D721Med (cell line): ENCODE measurements at regions not wholly inside any gene's neighbourhood (a gene's known extent, or its start where the extent isn't known, plus 50 kb on each side); places are given as distances from the start of the nearest gene placed in this dataset.

ENCODE experiments used
- DNase-seq: peaks from one replicate; pipeline ENCODE4 v3.0.0; 2011; ENCODE audit warnings: low spot score; ENCODE audit not compliant: insufficient read length
- FAIRE-seq: peaks from 2 replicates; lab custom pipeline; 2011; peaks lifted over from hg19 to GRCh38; lab: Jason Lieb, UNC
- CTCF ChIP-seq: IDR thresholded peaks from 2 replicates; pipeline ENCODE4 v1.5.1; 2012; ENCODE audit warnings: mild to moderate bottlenecking, control low read depth; ENCODE audit not compliant: insufficient read depth; ENCODE audit errors: missing control alignments

DNA sequence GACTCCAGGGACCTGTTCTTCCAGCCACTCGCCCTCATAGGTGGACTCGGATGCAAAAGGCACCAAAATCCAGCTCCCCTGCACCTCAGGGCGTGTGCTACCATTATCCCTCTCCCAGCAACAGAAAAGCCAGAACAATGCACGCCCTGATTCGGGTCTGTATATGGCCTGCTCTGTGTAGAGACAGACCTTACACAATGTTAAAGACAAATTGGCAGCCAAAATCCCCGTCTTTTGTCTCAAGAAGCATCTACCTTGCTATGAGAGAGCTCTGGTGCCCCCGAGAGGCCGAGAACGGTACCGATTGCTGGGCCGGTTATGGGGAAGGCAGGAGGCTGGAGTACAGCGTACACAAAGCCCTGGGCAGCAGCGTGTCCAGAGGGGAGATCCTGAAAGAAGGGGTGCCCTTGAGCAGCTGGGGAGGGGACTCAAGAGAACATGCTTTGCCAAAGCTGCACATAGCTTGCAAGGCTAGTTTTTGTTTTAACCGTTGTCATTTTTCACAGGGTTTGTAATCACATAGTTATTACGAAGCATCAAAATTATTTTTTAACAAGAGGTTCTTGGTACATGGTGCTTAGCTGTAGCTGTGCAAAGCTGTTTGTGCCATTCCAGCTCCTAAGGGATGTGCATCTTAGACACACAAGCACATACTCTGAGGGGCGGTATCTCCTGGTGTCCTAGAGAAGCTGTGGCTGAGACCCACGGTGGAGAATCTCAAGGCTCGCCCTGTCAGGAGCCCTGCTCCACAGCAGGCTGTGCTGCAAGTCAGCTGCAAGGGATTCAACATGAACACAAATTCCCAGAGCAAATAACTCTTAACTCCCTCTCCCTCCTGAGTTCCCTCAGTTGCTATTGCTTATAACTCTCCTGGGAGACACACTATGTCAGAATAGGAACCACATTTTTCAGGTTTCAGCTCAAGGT is 461.5 kb upstream of the PPP2R3A start:
- FAIRE-seq = no peak

DNA sequence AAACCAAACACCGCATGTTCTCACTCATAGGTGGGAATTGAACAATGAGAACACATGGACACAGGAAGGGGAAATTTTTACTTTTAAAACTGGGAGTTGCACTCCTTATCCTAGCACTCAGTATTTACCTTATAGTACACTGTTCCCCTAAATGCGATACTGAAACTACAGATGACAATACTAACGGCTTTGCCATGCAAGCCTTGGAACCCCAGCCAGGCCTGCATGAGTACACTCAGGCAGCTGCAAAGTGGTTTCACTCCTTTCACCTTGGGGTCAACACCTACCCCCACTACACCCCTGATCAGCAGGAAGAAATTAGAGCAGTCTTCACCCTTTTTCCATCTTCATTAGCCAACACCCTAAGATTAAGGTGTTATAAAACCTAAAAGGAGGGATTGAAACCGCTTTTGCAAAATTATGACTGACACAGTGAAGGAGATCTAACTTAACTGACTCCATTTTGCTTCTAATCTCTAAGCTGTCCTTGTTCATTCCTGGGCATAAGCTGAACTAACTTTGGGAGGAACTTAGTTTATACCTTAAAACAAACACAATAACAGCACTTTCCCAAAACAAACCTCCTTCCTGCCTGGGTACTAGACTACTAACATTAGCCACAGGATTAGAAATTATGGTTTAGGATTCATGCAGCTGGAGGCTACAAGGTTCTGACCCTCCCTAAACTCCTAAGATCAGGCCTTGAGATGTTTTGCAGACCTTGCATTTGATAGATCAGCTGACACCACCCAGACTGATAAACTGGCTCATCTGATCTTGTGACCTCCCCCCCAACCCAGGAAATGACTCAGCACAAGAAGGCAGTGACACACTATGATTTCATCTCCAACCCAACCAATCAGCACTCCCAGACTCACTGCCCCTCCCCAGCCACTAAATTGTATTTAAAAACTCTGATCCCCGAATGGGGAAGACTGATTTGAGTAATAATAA is 452.1 kb upstream of the PPP2R3A start:
- no peak for DNase-seq
- no peak for FAIRE-seq
- no peak for TF ChIP-seq CTCF

More for the DNA sequence above, 461.5 kb upstream of the PPP2R3A start:
- DNase-seq = peak; percentile 21
- TF ChIP-seq CTCF = peak; percentile 75

GRCh38 chr3:135514060-135514448 is 451.5 kb upstream of the PPP2R3A start:
- no peak for TF ChIP-seq CTCF
- DNase-seq (no peak), FAIRE-seq (no peak)

DNA sequence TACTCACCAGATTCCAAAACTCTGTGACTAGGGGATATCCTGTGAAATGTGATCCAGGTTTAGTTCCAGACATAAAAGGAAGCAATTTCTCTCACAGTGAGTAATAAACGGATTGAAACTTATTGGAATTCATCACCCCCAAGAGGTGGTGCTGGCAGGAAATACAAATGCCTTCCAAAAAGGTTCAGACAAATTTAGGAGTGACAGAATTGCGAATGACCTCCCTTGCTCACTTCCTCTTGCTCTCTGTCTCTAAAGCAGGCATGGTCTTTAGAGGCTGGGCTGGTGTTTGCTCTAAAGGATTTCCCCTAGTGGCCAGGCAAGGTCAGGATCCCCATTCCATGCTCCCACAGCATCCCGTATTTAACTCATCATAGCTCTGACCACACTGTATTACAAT is 449.4 kb upstream of the PPP2R3A start:
- DNase-seq (no peak), FAIRE-seq (no peak)
- peak; percentile 4 for TF ChIP-seq CTCF

GRCh38 chr3:135528413-135529015 is 437.0 kb upstream of the PPP2R3A start:
- no peak for DNase-seq
- TF ChIP-seq CTCF = no peak
- FAIRE-seq = no peak

DNA sequence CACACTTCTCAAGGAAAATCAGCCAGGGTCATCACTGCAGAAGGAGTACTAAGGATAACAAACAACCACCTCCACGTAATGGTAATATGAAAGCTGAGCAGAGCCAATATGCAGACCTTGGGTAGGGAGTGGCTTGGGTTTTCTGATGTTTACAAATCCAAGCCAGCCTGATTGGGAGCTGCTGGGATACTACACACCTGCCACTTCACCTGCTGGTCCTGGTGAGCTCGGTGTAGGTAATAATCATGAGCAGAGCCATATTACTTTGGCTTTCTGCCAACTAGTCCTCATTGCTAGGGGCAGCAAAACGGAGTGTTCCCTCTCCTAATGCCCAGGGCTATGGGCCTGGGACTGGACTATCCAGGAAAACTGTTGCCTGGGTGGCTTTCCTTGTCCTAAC is 433.5 kb upstream of the PPP2R3A start:
- TF ChIP-seq CTCF = no peak
- no peak for FAIRE-seq
- no peak for DNase-seq
